ENCODE measurements at regions not wholly inside any gene's neighbourhood (a gene's known extent, or its start where the extent isn't known, plus 50 kb on each side); places are given as distances from the start of the nearest gene placed in this dataset.

- DNase-seq: no peak
Observed at GRCh38 chr4:96598465-96598864, 758.6 kb downstream of the PDHA2 start.

DNA sequence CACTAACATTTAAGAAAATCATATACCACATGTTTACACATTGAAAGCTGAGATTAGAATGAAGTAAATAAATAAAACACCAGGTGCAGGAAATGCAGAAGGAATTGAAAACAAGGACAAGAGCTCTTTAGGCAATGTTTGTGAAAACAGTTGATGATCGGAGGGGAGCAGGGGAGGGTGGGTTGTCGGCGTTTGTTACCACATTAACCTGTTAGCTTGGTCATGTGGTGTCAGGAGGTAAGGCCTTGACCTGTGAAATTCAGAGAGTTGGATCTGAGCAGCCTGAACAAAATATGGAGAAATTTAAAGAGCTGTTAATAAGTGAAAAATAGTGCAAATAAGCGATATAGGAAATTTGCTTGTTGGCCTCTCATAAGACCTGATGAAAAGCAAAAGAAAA, 759.9 kb downstream of the PDHA2 start:
- DNase-seq: no peak

- no peak for DNase-seq
Observed at GRCh38 chr4:96602661-96603060, 762.8 kb downstream of the PDHA2 start.

DNA sequence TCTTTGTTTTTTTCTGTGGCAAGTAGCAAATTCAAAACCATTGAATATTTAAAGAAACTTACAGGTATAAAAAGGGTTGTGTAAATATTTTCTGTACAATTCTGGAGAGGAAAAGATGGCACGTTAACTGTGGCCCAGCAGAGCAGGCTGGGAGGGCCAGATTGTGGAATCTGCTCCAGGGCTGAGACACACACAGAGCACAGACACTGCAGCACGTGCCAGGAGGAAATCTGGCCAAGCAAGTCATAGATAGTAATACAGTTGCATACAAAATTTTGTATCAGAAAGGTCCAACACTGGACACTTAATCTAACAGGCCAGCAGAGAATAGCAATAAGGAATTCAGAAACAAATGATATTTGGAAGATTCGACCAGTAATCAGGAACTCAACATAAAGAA, 763.7 kb downstream of the PDHA2 start:
- DNase-seq: no peak

DNA sequence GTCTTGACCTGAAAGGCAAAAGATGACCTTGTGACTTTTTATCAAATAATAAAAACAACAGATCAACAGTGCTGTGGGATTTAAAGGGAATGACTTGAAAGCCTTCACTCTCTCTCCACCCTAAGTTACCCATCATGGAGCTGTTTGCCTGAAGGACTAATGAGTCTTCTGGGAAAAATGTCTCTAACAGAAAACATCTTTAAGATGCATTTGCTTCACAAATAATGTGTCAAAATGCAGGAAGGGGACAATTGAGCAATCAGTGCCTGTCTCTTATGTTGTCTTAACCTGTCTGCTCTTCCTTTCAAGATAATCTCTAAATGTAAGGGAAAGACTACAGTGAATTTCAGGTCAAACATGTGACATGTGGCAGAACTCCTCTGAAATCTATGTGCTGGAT, 766.6 kb downstream of the PDHA2 start:
- no peak for DNase-seq

GRCh38 chr4:96626023-96626422, 786.1 kb downstream of the PDHA2 start:
- no peak for DNase-seq

DNA sequence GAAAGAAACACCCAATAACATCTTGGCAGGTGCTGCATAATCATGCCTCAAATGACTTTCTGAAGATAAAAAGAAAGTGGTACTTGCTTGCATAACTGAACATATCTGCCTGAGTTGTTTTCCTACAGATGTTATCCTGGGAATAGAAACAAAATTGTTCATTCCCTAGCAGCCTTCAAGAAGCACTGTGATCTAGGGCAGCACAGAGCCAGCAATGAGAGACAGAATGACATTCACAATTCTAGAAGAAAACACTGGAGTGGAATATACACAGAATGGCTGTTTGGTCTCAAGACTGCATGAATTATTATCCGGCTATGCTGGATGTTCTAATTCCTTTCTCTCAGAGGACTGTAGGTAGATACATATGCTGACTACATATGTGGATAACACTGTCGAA, 790.9 kb downstream of the PDHA2 start:
- DNase-seq: no peak

- no peak for DNase-seq
Observed at GRCh38 chr4:96637971-96638412, 798.1 kb downstream of the PDHA2 start.

GRCh38 chr4:96639932-96640331, 800.0 kb downstream of the PDHA2 start:
- DNase-seq: no peak

DNA sequence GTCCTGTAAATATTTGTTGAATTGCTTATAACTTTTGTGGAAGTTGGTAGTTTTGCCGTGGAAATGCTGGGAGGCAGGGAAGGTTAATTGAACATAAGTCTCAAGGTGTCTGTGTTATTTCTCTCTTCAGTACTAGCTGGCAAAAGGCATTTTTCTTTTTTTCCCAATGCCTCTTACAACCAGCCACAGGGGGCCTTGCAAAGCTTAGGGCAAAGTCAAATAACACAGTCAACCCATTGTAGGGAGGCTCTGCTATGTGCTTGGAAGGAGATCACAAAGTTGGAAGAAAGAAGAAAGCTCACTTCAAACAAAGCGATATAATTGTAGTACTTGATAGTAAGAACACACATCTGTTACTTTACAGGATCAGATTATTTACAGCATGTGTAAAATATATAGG, 802.6 kb downstream of the PDHA2 start:
- no peak for DNase-seq

GRCh38 chr4:96646146-96646545, 806.3 kb downstream of the PDHA2 start:
- DNase-seq: no peak

GRCh38 chr4:96649536-96649935, 809.6 kb downstream of the PDHA2 start:
- no peak for DNase-seq

- no peak for DNase-seq
Observed at GRCh38 chr4:96652158-96652557, 812.3 kb downstream of the PDHA2 start.

- no peak for DNase-seq
Observed at GRCh38 chr4:96652821-96653220, 812.9 kb downstream of the PDHA2 start.

DNA sequence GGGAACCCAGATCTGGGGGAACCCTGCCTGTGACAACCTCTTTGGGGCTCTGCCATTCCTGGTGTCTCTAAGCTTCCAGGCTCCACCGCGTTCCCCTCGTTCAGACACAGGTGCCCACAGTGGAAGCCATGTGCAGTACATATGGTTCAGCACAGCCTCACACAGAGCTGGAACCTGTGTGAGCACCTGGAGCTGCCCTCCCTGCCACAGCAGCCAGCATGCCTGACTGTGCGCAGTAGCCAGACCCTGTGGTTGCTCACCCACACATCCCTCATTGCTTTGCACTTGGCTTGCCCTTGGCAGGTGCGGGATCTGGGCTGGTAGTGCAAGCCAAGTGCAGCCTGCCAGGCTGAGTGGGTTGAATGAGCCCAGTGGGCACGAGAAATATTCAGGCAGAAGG, 814.2 kb downstream of the PDHA2 start:
- no peak for DNase-seq

DNA sequence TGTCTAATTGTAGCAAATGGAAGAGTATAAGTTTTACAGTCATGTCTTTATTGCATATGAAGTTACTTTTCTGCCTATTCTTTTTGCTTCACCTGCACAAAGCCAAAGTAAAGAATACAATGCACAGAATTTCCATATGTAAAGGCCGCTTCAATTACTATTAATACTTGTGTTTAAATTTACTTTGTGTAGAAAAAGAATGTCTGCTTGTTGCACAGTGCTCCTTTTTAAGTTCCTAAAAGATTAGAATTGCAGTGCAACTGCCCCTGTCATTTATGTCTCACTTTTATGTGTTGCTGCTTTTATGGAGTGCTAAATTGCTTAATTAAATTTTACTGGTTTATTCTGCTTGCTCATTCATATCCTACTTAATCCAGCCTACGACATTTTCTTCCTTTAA, 830.5 kb downstream of the PDHA2 start:
- no peak for DNase-seq

- DNase-seq: no peak
Observed at GRCh38 chr4:96675416-96675815, 835.5 kb downstream of the PDHA2 start.

DNA sequence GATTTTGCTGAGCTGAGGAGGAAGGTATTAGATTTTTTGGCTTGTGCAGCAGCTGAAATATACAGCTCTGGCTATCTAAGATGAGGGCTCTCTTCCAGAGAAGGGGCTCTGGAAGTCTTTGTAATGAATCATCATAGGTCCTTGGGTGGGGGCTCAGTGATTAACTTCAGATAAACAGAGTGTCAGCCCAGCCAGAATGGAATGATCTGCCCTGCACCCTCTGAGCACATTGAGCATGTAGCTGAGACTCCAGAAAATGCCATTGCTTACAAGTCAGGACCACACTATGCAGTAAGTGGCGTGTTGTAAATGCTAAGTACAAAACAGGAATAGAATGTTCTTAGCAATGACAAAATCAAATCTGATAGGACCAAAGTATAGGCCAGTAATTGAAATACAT, 836.0 kb downstream of the PDHA2 start:
- DNase-seq: no peak

DNA sequence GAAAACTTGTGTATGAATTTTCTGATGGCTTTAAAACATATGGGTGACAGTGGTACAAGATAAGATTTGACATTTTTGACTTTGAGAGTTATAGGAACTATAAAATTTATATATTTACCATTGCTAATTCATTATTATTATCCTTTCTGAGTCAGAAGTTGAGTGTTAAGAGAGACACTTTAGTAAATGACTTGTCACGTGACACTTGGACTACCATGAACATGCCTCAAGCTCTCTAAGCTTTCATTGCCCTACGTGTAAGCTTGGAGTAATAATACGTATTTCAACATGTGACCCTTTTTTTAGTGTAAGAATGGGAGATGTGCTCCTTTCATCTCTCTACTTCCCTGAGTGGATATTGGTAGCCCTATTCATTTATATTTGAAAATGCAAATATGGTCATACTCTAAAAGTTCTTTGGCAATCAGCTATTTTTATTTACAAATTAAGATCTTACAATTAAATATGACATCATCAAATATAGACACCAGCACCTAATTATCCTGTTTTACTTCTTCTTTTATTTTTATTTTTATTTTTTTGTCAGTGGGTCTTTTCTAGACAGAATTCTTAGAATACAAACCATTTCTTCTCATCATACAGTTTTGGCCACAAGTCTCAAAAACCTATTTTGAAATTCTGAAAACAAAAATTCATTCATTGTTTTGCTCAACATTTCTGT, 837.0 kb downstream of the PDHA2 start:
- DNase-seq: no peak

- DNase-seq: no peak
Observed at GRCh38 chr4:96677499-96677898, 837.6 kb downstream of the PDHA2 start.

GRCh38 chr4:96681218-96681617, 841.3 kb downstream of the PDHA2 start:
- DNase-seq: no peak

- DNase-seq: no peak
Observed at GRCh38 chr4:96685691-96686090, 845.8 kb downstream of the PDHA2 start.

DNA sequence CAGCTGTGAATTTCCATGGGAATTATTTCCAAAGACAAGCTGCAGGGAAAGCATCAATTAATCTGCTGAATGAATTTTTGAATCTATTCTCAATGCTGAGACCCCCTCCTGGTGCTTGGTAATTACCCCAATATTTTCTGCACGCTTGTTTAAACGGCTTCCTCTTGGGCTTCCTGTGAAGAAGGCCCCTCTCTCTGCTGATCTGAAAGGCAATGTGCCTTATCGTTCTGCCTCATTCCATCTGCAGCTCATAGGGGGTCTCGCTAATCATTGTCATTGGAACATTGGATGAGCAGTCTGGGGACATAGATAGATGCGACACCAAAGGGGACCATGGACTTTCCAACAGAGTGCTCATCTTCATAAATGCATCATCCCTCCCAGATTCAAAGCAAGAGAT, 851.6 kb downstream of the PDHA2 start:
- DNase-seq: no peak

DNA sequence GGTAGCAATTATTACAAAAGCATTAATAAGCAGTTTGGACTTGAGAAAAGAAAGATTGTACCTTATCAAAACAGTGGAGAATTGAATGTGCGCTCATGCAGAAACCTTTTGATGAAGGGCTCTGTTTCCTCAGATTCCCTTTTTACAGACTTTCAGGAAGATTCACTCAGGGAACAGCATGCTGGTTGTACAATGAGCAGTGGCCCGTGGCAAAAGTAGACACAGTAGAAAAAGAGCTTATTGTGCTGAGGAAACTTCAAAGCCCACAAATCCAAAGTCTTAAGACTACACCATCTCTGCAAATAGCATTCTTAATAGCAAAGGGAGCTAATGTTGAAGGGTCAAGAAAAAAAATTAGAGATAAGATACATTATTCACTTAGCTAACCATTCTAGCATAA, 858.9 kb downstream of the PDHA2 start:
- DNase-seq: no peak

GRCh38 chr4:96703265-96703664, 863.4 kb downstream of the PDHA2 start:
- DNase-seq: no peak

GRCh38 chr4:96708766-96709165, 868.9 kb downstream of the PDHA2 start:
- no peak for DNase-seq

All from left hindlimb (tissue), 1 donor.